Spleen (tissue), 11 donors: ENCODE measurements at regions not wholly inside any gene's neighbourhood (a gene's known extent, or its start where the extent isn't known, plus 50 kb on each side); places are given as distances from the start of the nearest gene placed in this dataset.

ENCODE experiments used
- DNase-seq: peaks from one replicate; pipeline ENCODE4 v3.0.0-alpha.2; 2020
- H3K27ac ChIP-seq, 8 donors: fragments of 200-600 bp; sonication (generic) in 7 of 8; 1 replicate in 4 of 8; 2 replicates in 4 of 8; pipeline versions ENCODE4 v1.5.0 to v1.8.0; 2016 to 2021; ENCODE audit warnings: inconsistent platforms in 4 of 8, mild to moderate bottlenecking in 4 of 8, moderate library complexity in 1 of 8
- H3K27me3 ChIP-seq, 7 donors: fragments of 200-600 bp; sonication (generic) in 6 of 7; replicated peaks in 1 of 7; 1 replicate in 4 of 7; 2 replicates in 3 of 7; pipeline versions ENCODE4 v1.5.0 to v1.8.0; 2016 to 2021; ENCODE audit warnings: inconsistent platforms in 3 of 7, mild to moderate bottlenecking in 1 of 7
- H3K36me3 ChIP-seq, 6 donors: fragments of 200-600 bp; sonication (generic) in 5 of 6; 1 replicate in 4 of 6; 2 replicates in 2 of 6; pipeline versions ENCODE4 v1.5.0 to v1.8.0; 2016 to 2021; ENCODE audit warnings: inconsistent platforms in 2 of 6
- H3K4me1 ChIP-seq, 6 donors: fragments of 200-600 bp; sonication (generic) in 5 of 6; 1 replicate in 3 of 6; 2 replicates in 3 of 6; pipeline versions ENCODE4 v1.5.0 to v1.8.0; 2016 to 2021; ENCODE audit warnings: inconsistent platforms in 3 of 6
- H3K4me3 ChIP-seq, 8 donors: fragments of 200-600 bp; sonication (generic) in 7 of 8; 1 replicate in 4 of 8; 2 replicates in 4 of 8; pipeline versions ENCODE4 v1.5.0 to v1.8.0; 2016 to 2021; ENCODE audit warnings: inconsistent platforms in 4 of 8, mild to moderate bottlenecking in 4 of 8, moderate library complexity in 2 of 8
- H3K9me3 ChIP-seq, 8 donors: fragments of 200-600 bp; sonication (generic) in 7 of 8; 1 replicate in 4 of 8; 2 replicates in 4 of 8; pipeline versions ENCODE4 v1.5.0 to v1.8.0; 2016 to 2021; ENCODE audit warnings: inconsistent platforms in 4 of 8
- POLR2A ChIP-seq, 3 donors: fragments of 450-650 bp; IDR thresholded peaks; one replicate each; pipeline ENCODE4 v1.5.1; 2017; ENCODE audit warnings: antibody characterized with exemption in 3 of 3, mild to moderate bottlenecking in 1 of 3
- POLR2AphosphoS5 ChIP-seq, 3 donors: sonication (generic); formaldehyde crosslinking; IDR thresholded peaks; one replicate each; pipeline ENCODE4 v1.5.1; 2017; ENCODE audit warnings: antibody characterized with exemption in 3 of 3
- WGBS, 5 donors: extraction: QIAGEN DNeasy Blood & Tissue Kit in 3 of 5; methylation state at CpG; one replicate each; pipeline versions ENCODE4 v1.1.5 to v1.1.7; 2013 to 2018; 5-methylcytosine and 5-hydroxymethylcytosine counted together
- intact Hi-C: fragments of 100-400 bp; cut with DNase I; formaldehyde crosslinking; loops from one replicate; pipeline ENCODE4 v1.15.0; 2023; ENCODE audit warnings: low total_unique reads
- TF ChIP-seq, protein P1 (sequence below), 11 experiments: fragments of 200-600 bp in 7 of 11; fragments of 450-650 bp in 4 of 11; sonication (generic) in 4 of 11; IDR thresholded peaks in 8 of 11; conservative IDR thresholded peaks in 3 of 11; 1 replicate in 7 of 11; 2 replicates in 4 of 11; pipeline versions ENCODE4 v1.4.0 to v1.8.0; 2016 to 2021; ENCODE audit warnings: antibody characterized with exemption in 11 of 11, inconsistent platforms in 4 of 11, mild to moderate bottlenecking in 1 of 11
- donor health status: healthy with polysubstance abuse.
- donor health status: DM: no; HTN: no; CAD: no; lungs with moderate emphysema.
- donor health status: DM: no; HTN: no; CAD: no.
- donor health status: Bipolar disorder and iron deficiency.
- donor health status: healthy.
- donor health status: DM: no; HTN: no; CAD: no.
- donor health status: DM: yes; HTN: yes; CAD: no.

DNA sequence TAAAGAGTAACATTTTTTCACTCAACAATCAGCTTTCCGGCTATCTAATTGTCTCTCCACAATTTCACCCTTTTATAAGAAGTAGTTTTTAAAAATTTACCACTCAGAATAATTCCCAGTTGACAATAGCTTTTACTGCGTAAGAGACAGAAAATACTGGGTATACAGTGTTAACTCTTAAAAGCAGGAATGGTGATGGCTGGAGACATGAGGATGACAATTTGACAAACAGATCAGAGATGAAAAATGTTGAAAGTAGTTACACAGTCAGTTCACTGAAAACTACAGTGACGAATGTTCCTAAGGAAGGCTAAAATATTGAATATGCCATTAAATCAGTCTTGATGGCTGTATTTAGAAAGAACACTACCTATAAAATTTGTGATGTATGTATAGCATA lies 1146.8 kb upstream of the B3GALT2 start:
- Histone ChIP-seq H3K36me3 (no peaks in the 10 kb centered on the region), H3K27ac (no peak overlapping the region), H3K4me3 (no peak overlapping the region), H3K9me3 (no peaks in the 10 kb centered on the region), H3K27me3 (no peaks in the 10 kb centered on the region), H3K4me1 (no peaks in the 10 kb centered on the region)
- intact Hi-C loops: no loop called here
- no peak for DNase-seq
- WGBS, 5 donors: 86 to 93% (median 89%) methylated on average over 3 of the region's 3 CpGs
- TF ChIP-seq POLR2AphosphoS5 (IDR thresholded peaks at IDR 0.05): no peak
- no peak for TF ChIP-seq POLR2A (IDR thresholded peaks at IDR 0.05)
- TF ChIP-seq, protein P1, sequence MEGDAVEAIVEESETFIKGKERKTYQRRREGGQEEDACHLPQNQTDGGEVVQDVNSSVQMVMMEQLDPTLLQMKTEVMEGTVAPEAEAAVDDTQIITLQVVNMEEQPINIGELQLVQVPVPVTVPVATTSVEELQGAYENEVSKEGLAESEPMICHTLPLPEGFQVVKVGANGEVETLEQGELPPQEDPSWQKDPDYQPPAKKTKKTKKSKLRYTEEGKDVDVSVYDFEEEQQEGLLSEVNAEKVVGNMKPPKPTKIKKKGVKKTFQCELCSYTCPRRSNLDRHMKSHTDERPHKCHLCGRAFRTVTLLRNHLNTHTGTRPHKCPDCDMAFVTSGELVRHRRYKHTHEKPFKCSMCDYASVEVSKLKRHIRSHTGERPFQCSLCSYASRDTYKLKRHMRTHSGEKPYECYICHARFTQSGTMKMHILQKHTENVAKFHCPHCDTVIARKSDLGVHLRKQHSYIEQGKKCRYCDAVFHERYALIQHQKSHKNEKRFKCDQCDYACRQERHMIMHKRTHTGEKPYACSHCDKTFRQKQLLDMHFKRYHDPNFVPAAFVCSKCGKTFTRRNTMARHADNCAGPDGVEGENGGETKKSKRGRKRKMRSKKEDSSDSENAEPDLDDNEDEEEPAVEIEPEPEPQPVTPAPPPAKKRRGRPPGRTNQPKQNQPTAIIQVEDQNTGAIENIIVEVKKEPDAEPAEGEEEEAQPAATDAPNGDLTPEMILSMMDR (IDR thresholded peaks at IDR 0.05 in 8 of 11, conservative IDR thresholded peaks at IDR 0.05 in 3 of 11): no peak

DNA sequence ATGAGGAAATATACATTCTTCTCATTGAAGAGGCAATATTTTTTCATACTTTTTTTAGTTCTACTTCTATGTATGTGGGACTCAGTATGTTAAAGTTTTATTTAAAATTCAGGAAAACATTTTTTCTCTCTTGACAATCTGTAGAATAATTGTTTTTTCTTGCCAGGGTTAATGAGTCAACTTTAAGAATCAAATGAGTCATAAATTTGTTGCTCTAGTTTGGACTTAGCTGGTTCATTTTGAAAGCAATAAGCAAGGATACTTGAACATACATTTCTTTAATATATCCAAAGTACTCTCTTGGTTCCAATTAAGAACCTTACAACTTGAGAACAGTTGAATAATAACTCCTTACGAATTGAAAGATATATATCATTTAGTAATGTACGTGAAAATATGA lies 1145.3 kb upstream of the B3GALT2 start:
- TF ChIP-seq POLR2A (IDR thresholded peaks at IDR 0.05) (no peak), POLR2AphosphoS5 (IDR thresholded peaks at IDR 0.05) (no peak)
- TF ChIP-seq, protein P1 (IDR thresholded peaks at IDR 0.05 in 8 of 11, conservative IDR thresholded peaks at IDR 0.05 in 3 of 11): no peak
- intact Hi-C loops: no loop called here
- WGBS, 5 donors: 81 to 93% (median 87%) methylated on average over 2 of the region's 2 CpGs
- H3K4me1 ChIP-seq: no peaks in the 10 kb centered on the region
- H3K27me3 ChIP-seq: no peaks in the 10 kb centered on the region
- DNase-seq: no peak
- H3K9me3 ChIP-seq: no peaks in the 10 kb centered on the region
- H3K4me3 ChIP-seq: no peak overlapping the region
- H3K36me3 ChIP-seq: no peaks in the 10 kb centered on the region
- H3K27ac ChIP-seq: no peak overlapping the region

DNA sequence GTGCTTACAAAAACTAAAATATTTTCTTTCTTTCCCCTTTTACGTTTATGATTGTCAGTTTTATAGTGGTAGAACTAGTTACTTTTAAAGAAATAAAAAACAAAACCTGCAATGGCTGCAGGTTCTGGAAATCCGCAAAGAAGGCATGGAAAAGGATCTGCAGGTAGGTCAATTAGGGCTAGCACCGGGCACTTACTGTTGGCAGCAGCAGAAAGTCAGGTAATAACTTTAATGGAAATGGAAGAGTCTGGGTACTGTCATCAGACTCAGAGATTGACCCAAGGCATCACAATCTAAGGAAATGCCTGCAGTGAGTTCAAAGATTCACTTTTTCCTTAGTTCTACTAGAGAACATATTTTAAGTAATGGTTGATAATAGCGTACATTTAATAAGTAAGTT lies 1136.3 kb upstream of the B3GALT2 start:
- no peak overlapping the region for H3K27ac ChIP-seq
- H3K27me3 ChIP-seq: no peaks in the 10 kb centered on the region
- TF ChIP-seq, protein P1 (IDR thresholded peaks at IDR 0.05 in 8 of 11, conservative IDR thresholded peaks at IDR 0.05 in 3 of 11): no peak
- H3K4me1 ChIP-seq: no peaks in the 10 kb centered on the region
- H3K36me3 ChIP-seq: no peaks in the 10 kb centered on the region
- no peak overlapping the region for H3K4me3 ChIP-seq
- 79 to 93% (median 82%) methylated on average over 4 of the region's 4 CpGs for WGBS, 5 donors
- no peak for DNase-seq
- intact Hi-C loops: no loop called here
- H3K9me3 ChIP-seq: no peaks in the 10 kb centered on the region

DNA sequence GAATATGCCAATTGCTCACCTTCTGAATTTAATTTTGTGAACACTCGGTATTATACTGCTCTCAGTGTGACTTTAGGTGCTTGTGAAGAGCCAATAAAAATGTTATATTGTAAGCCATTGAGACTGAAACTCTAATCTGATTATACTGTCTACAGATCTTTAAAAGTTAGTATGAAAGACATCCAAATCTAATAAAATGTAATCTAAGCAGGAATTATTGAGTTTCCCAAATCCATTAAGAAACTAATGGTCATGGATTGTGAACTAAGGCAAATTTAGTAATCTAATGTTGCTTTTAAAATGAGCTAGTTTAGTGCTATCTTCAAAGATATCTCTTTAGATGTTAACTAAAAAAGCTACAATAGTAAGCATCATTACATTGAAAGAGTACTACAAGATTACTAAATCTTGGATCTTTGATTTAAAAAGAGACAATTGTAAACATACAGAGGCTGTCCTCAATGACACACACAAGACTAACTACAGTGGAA lies 1132.4 kb upstream of the B3GALT2 start:
- no peak overlapping the region for H3K27ac ChIP-seq
- intact Hi-C loops: no loop called here
- TF ChIP-seq POLR2AphosphoS5 (IDR thresholded peaks at IDR 0.05) (no peak), POLR2A (IDR thresholded peaks at IDR 0.05) (no peak)
- TF ChIP-seq, protein P1 (IDR thresholded peaks at IDR 0.05 in 8 of 11, conservative IDR thresholded peaks at IDR 0.05 in 3 of 11): no peak
- no peak overlapping the region for H3K4me3 ChIP-seq
- no peaks in the 10 kb centered on the region for H3K27me3 ChIP-seq
- H3K9me3 ChIP-seq: no peaks in the 10 kb centered on the region
- no peak for DNase-seq
- WGBS, 5 donors: 73 to 87% (median 81%) methylated on average over 1 of the region's 1 CpG
- H3K36me3 ChIP-seq: no peaks in the 10 kb centered on the region
- H3K4me1 ChIP-seq: no peaks in the 10 kb centered on the region
